ENCODE measurements at regions not wholly inside any gene's neighbourhood (a gene's known extent, or its start where the extent isn't known, plus 50 kb on each side); places are given as distances from the start of the nearest gene placed in this dataset.
"Not testable (repeated sequence)": the region's sequence is repeated elsewhere in the genome, so short reads cannot be mapped to it uniquely, and the experiment has no call there.

- H3K9me3 ChIP-seq = no peaks in the 10 kb centered on the region
- H3K4me3 ChIP-seq = no peak overlapping the region
- H3K4me1 ChIP-seq = no peaks in the 10 kb centered on the region
- 91 to 97% (median 96%) methylated on average over 1 of the region's 1 CpG for WGBS, 3 donors
- no peak overlapping the region for H3K27ac ChIP-seq
- no peak for DNase-seq
- no peak for TF ChIP-seq CTCF (IDR thresholded peaks at IDR 0.05)
- no peaks in the 10 kb centered on the region for H3K36me3 ChIP-seq (ENCODE audit: insufficient read depth in 1 of 2, low read depth in 1 of 2)
- no peaks in the 10 kb centered on the region for H3K27me3 ChIP-seq (ENCODE audit: insufficient read depth in 3 of 3, low read length in 2 of 3)
- intact Hi-C loops (cut with DNase I) = no loop called here
- no peak for ATAC-seq
Observed at GRCh38 chr1:229905652-229906051, 161.4 kb upstream of the GALNT2 start.

- Histone ChIP-seq H3K27me3 (ENCODE audit: insufficient read depth in 3 of 3, low read length in 2 of 3) (no peaks in the 10 kb centered on the region), H3K9me3 (no peaks in the 10 kb centered on the region), H3K27ac (no peak overlapping the region), H3K4me1 (no peaks in the 10 kb centered on the region), H3K36me3 (ENCODE audit: insufficient read depth in 1 of 2, low read depth in 1 of 2) (no peaks in the 10 kb centered on the region), H3K4me3 (no peak overlapping the region)
- no peak for ATAC-seq
- WGBS, 3 donors = 38 to 44% (median 39%) methylated on average over 7 of the region's 7 CpGs
- no peak for TF ChIP-seq CTCF (IDR thresholded peaks at IDR 0.05)
- DNase-seq = no peak
- intact Hi-C loops (cut with DNase I) = no loop called here
Observed at GRCh38 chr1:229907884-229908638, 159.0 kb upstream of the GALNT2 start.

- Histone ChIP-seq H3K4me1 (no peaks in the 10 kb centered on the region), H3K36me3 (ENCODE audit: insufficient read depth in 1 of 2, low read depth in 1 of 2) (no peaks in the 10 kb centered on the region), H3K4me3 (no peak overlapping the region), H3K27me3 (ENCODE audit: insufficient read depth in 3 of 3, low read length in 2 of 3) (no peaks in the 10 kb centered on the region), H3K27ac (no peak overlapping the region), H3K9me3 (no peaks in the 10 kb centered on the region)
- no peak for DNase-seq
- TF ChIP-seq CTCF (IDR thresholded peaks at IDR 0.05) = no peak
- intact Hi-C loops (cut with DNase I) = no loop called here
- no peak for ATAC-seq
- 86 to 94% (median 92%) methylated on average over 4 of the region's 4 CpGs for WGBS, 3 donors
Observed at GRCh38 chr1:229908689-229909088, 158.3 kb upstream of the GALNT2 start.

GRCh38 chr1:229913489-229913888 lies 153.5 kb upstream of the GALNT2 start:
- no peaks in the 10 kb centered on the region for H3K4me1 ChIP-seq
- DNase-seq = no peak
- TF ChIP-seq CTCF (IDR thresholded peaks at IDR 0.05) = no peak
- no peak overlapping the region for H3K27ac ChIP-seq
- WGBS, 3 donors = 2 to 16% (median 8%) methylated on average over 1 of the region's 1 CpG
- ATAC-seq = no peak
- intact Hi-C loops (cut with DNase I) = no loop called here
- no peaks in the 10 kb centered on the region for H3K9me3 ChIP-seq
- H3K27me3 ChIP-seq (ENCODE audit: insufficient read depth in 3 of 3, low read length in 2 of 3) = no peaks in the 10 kb centered on the region
- H3K4me3 ChIP-seq = no peak overlapping the region
- no peaks in the 10 kb centered on the region for H3K36me3 ChIP-seq (ENCODE audit: insufficient read depth in 1 of 2, low read depth in 1 of 2)

- H3K4me1 ChIP-seq; ATAC-seq; DNase-seq; H3K9me3 ChIP-seq; H3K27me3 ChIP-seq (ENCODE audit: insufficient read depth in 3 of 3, low read length in 2 of 3); H3K4me3 ChIP-seq; H3K36me3 ChIP-seq (ENCODE audit: insufficient read depth in 1 of 2, low read depth in 1 of 2); H3K27ac ChIP-seq; intact Hi-C loops (cut with DNase I): not testable (repeated sequence)
- WGBS, 3 donors = 91 to 97% (median 92%) methylated on average over 10 of the region's 10 CpGs
Observed at GRCh38 chr1:229919488-229919887, 147.6 kb upstream of the GALNT2 start.
